ENCODE measurements at regions not wholly inside any gene's neighbourhood (a gene's known extent, or its start where the extent isn't known, plus 50 kb on each side); places are given as distances from the start of the nearest gene placed in this dataset.

- Histone ChIP-seq H3K9me3 (replicated peaks; ENCODE audit: insufficient read depth, low read length) (no peaks in the 10 kb centered on the region), H3K4me2 (ENCODE audit: low read depth, low read length) (no peak overlapping the region), H2AFZ (ENCODE audit: low read length) (no peak overlapping the region), H3K4me1 (ENCODE audit: low read length) (no peaks in the 10 kb centered on the region), H3K9ac (ENCODE audit: low read length) (no peak overlapping the region), H3K79me2 (ENCODE audit: low read length) (no peaks in the 10 kb centered on the region), H3F3A (ENCODE audit: insufficient read depth, low read length) (no peaks in the 10 kb centered on the region), H3K27ac (ENCODE audit: low read length) (no peak overlapping the region), H4K20me1 (ENCODE audit: insufficient read depth, low read length) (no peaks in the 10 kb centered on the region), H3K27me3 (replicated peaks; ENCODE audit: insufficient read depth, low read length) (no peaks in the 10 kb centered on the region), H3K4me3 (ENCODE audit: low read length) (no peak overlapping the region), H3K9me2 (replicated peaks; ENCODE audit: insufficient read depth, low read length) (no peaks in the 10 kb centered on the region), H3K36me3 (replicated peaks; ENCODE audit: insufficient read depth, low read length) (no peaks in the 10 kb centered on the region)
- DNase-seq = no peak
- TF ChIP-seq CTCF (IDR thresholded peaks at IDR 0.05; ENCODE audit: low read length) (no peak), EZH2phosphoT487 (IDR thresholded peaks at IDR 0.05; ENCODE audit: low read length) (no peak), EZH2 (optimal IDR thresholded peaks at IDR 0.05; ENCODE audit: low read depth, low read length) (no peak)
Observed at GRCh38 chr6:163645560-163645959, 231.0 kb downstream of the QKI start.

DNA sequence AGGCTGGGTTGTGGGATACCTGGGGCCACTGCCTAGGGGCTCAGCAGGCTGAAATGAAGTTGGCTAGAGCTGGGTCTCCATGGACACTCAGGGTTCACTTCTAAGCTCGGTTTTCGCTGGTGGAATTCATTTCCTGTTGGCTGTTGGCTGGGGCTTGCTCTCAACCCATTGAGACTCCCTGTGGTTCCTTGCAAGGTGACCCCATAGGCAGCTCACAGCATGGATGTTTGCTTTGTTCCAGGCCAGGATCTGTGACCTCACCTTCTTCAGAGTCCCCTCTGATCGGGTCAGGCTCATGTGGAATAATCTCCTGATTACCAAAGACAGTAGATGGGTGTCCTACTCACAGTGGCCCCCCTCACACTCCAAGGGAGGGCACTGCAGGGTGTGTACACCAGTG, 229.3 kb downstream of the QKI start:
- no peak for DNase-seq
- Histone ChIP-seq H3F3A (ENCODE audit: insufficient read depth, low read length) (no peaks in the 10 kb centered on the region), H3K4me3 (ENCODE audit: low read length) (no peak overlapping the region), H3K4me2 (ENCODE audit: low read depth, low read length) (no peak overlapping the region), H3K4me1 (ENCODE audit: low read length) (no peaks in the 10 kb centered on the region), H3K9me2 (replicated peaks; ENCODE audit: insufficient read depth, low read length) (no peaks in the 10 kb centered on the region), H3K27ac (ENCODE audit: low read length) (no peak overlapping the region), H3K27me3 (replicated peaks; ENCODE audit: insufficient read depth, low read length) (no peaks in the 10 kb centered on the region), H2AFZ (ENCODE audit: low read length) (no peak overlapping the region), H3K79me2 (ENCODE audit: low read length) (no peaks in the 10 kb centered on the region), H3K9me3 (replicated peaks; ENCODE audit: insufficient read depth, low read length) (no peaks in the 10 kb centered on the region), H3K36me3 (replicated peaks; ENCODE audit: insufficient read depth, low read length) (no peaks in the 10 kb centered on the region), H3K9ac (ENCODE audit: low read length) (no peak overlapping the region), H4K20me1 (ENCODE audit: insufficient read depth, low read length) (no peaks in the 10 kb centered on the region)
- no peak for TF ChIP-seq CTCF (IDR thresholded peaks at IDR 0.05; ENCODE audit: low read length)
- no peak for TF ChIP-seq EZH2phosphoT487 (IDR thresholded peaks at IDR 0.05; ENCODE audit: low read length)
- no peak for TF ChIP-seq EZH2 (optimal IDR thresholded peaks at IDR 0.05; ENCODE audit: low read depth, low read length)

DNA sequence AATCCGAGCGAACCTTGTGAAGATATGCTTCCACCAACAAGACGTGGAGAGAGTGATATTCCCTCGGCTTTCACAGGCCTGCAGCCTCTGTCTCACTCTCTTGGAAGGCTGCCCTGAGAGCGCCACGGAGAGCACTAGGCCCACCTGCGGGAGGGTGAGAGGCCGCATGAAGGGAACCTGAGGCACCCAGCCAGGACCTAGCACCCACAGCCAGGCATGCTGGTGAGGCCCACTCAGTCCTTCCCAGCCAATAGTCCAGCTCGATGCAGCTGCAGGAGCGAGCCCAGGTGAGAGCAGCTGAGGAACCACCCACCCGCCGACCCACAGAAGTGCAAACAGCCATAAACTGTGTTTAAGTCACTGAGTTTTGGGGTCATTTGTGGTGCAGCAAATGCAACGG, 227.2 kb downstream of the QKI start:
- H3K9me3 ChIP-seq (replicated peaks; ENCODE audit: insufficient read depth, low read length) = no peaks in the 10 kb centered on the region
- H3K9ac ChIP-seq (ENCODE audit: low read length) = no peak overlapping the region
- H3K27me3 ChIP-seq (replicated peaks; ENCODE audit: insufficient read depth, low read length) = no peaks in the 10 kb centered on the region
- H3K4me3 ChIP-seq (ENCODE audit: low read length) = no peak overlapping the region
- H3K9me2 ChIP-seq (replicated peaks; ENCODE audit: insufficient read depth, low read length) = no peaks in the 10 kb centered on the region
- H3F3A ChIP-seq (ENCODE audit: insufficient read depth, low read length) = no peaks in the 10 kb centered on the region
- H3K79me2 ChIP-seq (ENCODE audit: low read length) = no peaks in the 10 kb centered on the region
- TF ChIP-seq EZH2 (optimal IDR thresholded peaks at IDR 0.05; ENCODE audit: low read depth, low read length) (no peak), EZH2phosphoT487 (IDR thresholded peaks at IDR 0.05; ENCODE audit: low read length) (no peak), CTCF (IDR thresholded peaks at IDR 0.05; ENCODE audit: low read length) (no peak)
- no peak for DNase-seq
- no peaks in the 10 kb centered on the region for H3K4me1 ChIP-seq (ENCODE audit: low read length)
- H2AFZ ChIP-seq (ENCODE audit: low read length) = no peak overlapping the region
- no peaks in the 10 kb centered on the region for H3K36me3 ChIP-seq (replicated peaks; ENCODE audit: insufficient read depth, low read length)
- no peak overlapping the region for H3K27ac ChIP-seq (ENCODE audit: low read length)
- H3K4me2 ChIP-seq (ENCODE audit: low read depth, low read length) = no peak overlapping the region
- H4K20me1 ChIP-seq (ENCODE audit: insufficient read depth, low read length) = no peaks in the 10 kb centered on the region

All from MM.1S (cell line).